GM12892 (cell line): ENCODE measurements at regions not wholly inside any gene's neighbourhood (a gene's known extent, or its start where the extent isn't known, plus 50 kb on each side); places are given as distances from the start of the nearest gene placed in this dataset.

Experiments used
- POLR2A ChIP-seq: IDR thresholded peaks from 2 replicates; pipeline ENCODE4 v1.6.1; 2011; ENCODE audit warnings: low read depth, low read length, control low read depth
- POLR2AphosphoS5 ChIP-seq: IDR thresholded peaks from 2 replicates; pipeline ENCODE4 v1.6.1; 2011; ENCODE audit warnings: low read depth, low read length, control low read depth

DNA sequence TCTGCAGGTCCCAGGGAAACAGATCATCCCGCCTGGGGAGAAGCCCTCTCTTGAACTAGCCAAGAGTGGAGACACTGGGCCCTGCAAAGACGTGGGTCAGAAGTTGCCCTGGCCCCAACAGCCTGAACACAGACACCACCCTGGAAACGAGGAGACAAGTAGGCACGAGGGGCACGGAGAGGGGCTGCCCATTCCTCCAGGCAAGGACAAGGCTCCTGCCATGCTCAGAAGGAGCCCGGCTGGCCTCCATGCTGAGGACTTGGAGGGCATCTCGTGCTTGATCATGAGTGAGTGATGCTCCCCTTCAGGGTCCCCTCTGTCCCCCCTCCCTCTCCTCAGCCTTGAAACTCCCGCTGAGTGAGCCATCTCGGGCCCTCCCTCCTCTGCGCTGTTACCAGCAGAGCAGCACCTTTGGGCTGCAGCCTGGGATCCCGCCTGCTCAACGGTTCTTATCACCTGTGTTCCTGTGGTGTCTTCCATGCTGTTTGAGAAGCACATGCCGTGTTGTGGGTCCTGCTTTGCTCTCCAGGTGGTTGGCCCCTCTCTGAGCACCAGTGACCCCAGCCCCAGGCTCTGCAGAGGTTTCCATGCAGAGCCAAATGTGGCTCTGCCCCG is 544.3 kb downstream of the TCERG1L start:
- no peak for TF ChIP-seq POLR2AphosphoS5
- no peak for TF ChIP-seq POLR2A
